DOHH2 (cell line): ENCODE measurements at regions not wholly inside any gene's neighbourhood (a gene's known extent, or its start where the extent isn't known, plus 50 kb on each side); places are given as distances from the start of the nearest gene placed in this dataset.

ENCODE experiments used
- H3F3A ChIP-seq: fragments of 200-600 bp; sonication (generic), shearing (Covaris generic); 2 replicates; pipeline ENCODE4 v1.6.0; 2016; ENCODE audit warnings: antibody characterized with exemption, mild to moderate bottlenecking; ENCODE audit not compliant: control insufficient read depth, insufficient read depth
- H3K27ac ChIP-seq: fragments of 200-600 bp; sonication (generic); 2 replicates; pipeline ENCODE4 v1.5.1; 2014; ENCODE audit warnings: low read depth, mild to moderate bottlenecking, low read length, moderate library complexity
- H3K27me3 ChIP-seq: fragments of 200-600 bp; sonication (generic); 2 replicates; pipeline ENCODE4 v1.6.1; 2014; ENCODE audit warnings: mild to moderate bottlenecking, low read length, mixed read lengths; ENCODE audit not compliant: control insufficient read depth
- H3K36me3 ChIP-seq: fragments of 200-600 bp; sonication (generic); 2 replicates; pipeline ENCODE4 v1.6.1; 2014; ENCODE audit warnings: mild to moderate bottlenecking, low read length, moderate library complexity, mixed read lengths; ENCODE audit not compliant: control insufficient read depth
- H3K4me1 ChIP-seq: fragments of 200-600 bp; sonication (generic); 2 replicates; pipeline ENCODE4 v1.6.1; 2014; ENCODE audit warnings: mild to moderate bottlenecking, low read length, mixed read lengths; ENCODE audit not compliant: control insufficient read depth
- H3K4me2 ChIP-seq: fragments of 200-600 bp; sonication (generic); 2 replicates; pipeline ENCODE4 v1.6.0; 2014; ENCODE audit warnings: mild to moderate bottlenecking, low read length, moderate library complexity
- H3K4me3 ChIP-seq: fragments of 200-600 bp; sonication (generic); 2 replicates; pipeline ENCODE4 v1.5.1; 2014; ENCODE audit warnings: mild to moderate bottlenecking, low read length, mixed read lengths
- H3K79me2 ChIP-seq: fragments of 200-600 bp; sonication (generic); 2 replicates; pipeline ENCODE4 v1.6.1; 2014; ENCODE audit warnings: mild to moderate bottlenecking, low read length, mixed read lengths; ENCODE audit not compliant: control insufficient read depth
- H3K9me2 ChIP-seq: fragments of 200-600 bp; sonication (generic); replicated peaks from 2 replicates; pipeline ENCODE4 v1.6.1; 2014; ENCODE audit warnings: mild to moderate bottlenecking, low read length, mixed read lengths; ENCODE audit not compliant: control insufficient read depth
- H3K9me3 ChIP-seq: fragments of 200-600 bp; sonication (generic); 2 replicates; pipeline ENCODE4 v1.6.1; 2014; ENCODE audit warnings: antibody characterized with exemption, low read length, mixed read lengths; ENCODE audit not compliant: control insufficient read depth, insufficient read depth
- H4K20me1 ChIP-seq: fragments of 200-600 bp; sonication (generic); 2 replicates; pipeline ENCODE4 v1.6.0; 2014; ENCODE audit warnings: low read depth, mild to moderate bottlenecking, antibody characterized with exemption, low read length, moderate library complexity; ENCODE audit not compliant: control insufficient read depth, insufficient read depth
- EZH2phosphoT487 ChIP-seq: fragments of 200-600 bp; sonication (generic); IDR thresholded peaks from 2 replicates; pipeline ENCODE4 v1.6.1; 2017; ENCODE audit warnings: borderline replicate concordance, mild to moderate bottlenecking, antibody characterized with exemption, low read length, moderate library complexity, mixed read lengths
- TF ChIP-seq, protein P1 (sequence below): fragments of 200-600 bp; sonication (generic); IDR thresholded peaks from one replicate; pipeline ENCODE4 v1.5.1; 2014; ENCODE audit warnings: antibody characterized with exemption, mild to moderate bottlenecking, low read depth, low read length; ENCODE audit not compliant: poor library complexity, severe bottlenecking

GRCh38 chr3:16834214-16834613 lies 50.5 kb upstream of the PLCL2 start:
- Histone ChIP-seq H3K79me2 (no peaks in the 10 kb centered on the region), H3K9me2 (no peaks in the 10 kb centered on the region), H3K4me3 (no peak overlapping the region)

DNA sequence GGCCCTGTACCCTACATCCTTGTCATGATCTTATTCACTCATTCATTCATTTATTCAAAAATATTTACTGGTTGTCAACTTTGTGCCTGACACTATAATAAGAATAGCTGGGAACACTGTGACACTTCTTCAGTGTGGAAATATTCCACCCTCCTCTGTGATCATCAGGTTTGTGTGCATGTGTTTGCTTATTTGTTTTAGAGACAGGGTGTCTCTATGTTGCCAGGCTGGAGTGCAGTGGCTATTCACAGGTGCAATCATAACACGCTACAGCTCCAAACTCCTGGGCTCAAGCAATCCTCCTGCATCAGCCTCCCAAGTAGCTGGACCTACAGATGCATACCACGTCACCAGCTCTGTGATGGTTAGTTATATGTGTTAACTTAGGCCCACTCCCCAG lies 50.0 kb upstream of the PLCL2 start:
- Histone ChIP-seq H3K36me3 (no peaks in the 10 kb centered on the region), H3K4me2 (no peak overlapping the region), H4K20me1 (no peaks in the 10 kb centered on the region), H3K27me3 (no peaks in the 10 kb centered on the region), H3K9me2 (no peaks in the 10 kb centered on the region), H3K4me3 (no peak overlapping the region), H3K4me1 (peaks cover 14% of the 10 kb centered on the region), H3K27ac (no peak overlapping the region), H3K9me3 (no peaks in the 10 kb centered on the region), H3K79me2 (no peaks in the 10 kb centered on the region), H3F3A (no peaks in the 10 kb centered on the region)
- TF ChIP-seq, protein P1, sequence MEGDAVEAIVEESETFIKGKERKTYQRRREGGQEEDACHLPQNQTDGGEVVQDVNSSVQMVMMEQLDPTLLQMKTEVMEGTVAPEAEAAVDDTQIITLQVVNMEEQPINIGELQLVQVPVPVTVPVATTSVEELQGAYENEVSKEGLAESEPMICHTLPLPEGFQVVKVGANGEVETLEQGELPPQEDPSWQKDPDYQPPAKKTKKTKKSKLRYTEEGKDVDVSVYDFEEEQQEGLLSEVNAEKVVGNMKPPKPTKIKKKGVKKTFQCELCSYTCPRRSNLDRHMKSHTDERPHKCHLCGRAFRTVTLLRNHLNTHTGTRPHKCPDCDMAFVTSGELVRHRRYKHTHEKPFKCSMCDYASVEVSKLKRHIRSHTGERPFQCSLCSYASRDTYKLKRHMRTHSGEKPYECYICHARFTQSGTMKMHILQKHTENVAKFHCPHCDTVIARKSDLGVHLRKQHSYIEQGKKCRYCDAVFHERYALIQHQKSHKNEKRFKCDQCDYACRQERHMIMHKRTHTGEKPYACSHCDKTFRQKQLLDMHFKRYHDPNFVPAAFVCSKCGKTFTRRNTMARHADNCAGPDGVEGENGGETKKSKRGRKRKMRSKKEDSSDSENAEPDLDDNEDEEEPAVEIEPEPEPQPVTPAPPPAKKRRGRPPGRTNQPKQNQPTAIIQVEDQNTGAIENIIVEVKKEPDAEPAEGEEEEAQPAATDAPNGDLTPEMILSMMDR = no peak
- no peak for TF ChIP-seq EZH2phosphoT487

More at GRCh38 chr3:16834214-16834613, 50.5 kb upstream of the PLCL2 start:
- no peak for TF ChIP-seq EZH2phosphoT487
- TF ChIP-seq, protein P1 = peak; percentile 25
- H3K4me2 ChIP-seq = no peak overlapping the region
- no peaks in the 10 kb centered on the region for H3F3A ChIP-seq
- H3K27me3 ChIP-seq = no peaks in the 10 kb centered on the region
- no peaks in the 10 kb centered on the region for H3K36me3 ChIP-seq
- no peaks in the 10 kb centered on the region for H3K9me3 ChIP-seq
- H3K4me1 ChIP-seq = peaks cover 14% of the 10 kb centered on the region
- no peaks in the 10 kb centered on the region for H4K20me1 ChIP-seq
- H3K27ac ChIP-seq = no peak overlapping the region
